Fibroblast of lung (primary cell): ENCODE measurements at regions not wholly inside any gene's neighbourhood (a gene's known extent, or its start where the extent isn't known, plus 50 kb on each side); places are given as distances from the start of the nearest gene placed in this dataset.

ENCODE experiments used
- EZH2 ChIP-seq: IDR thresholded peaks from 2 replicates; pipeline ENCODE4 v1.5.1; 2012; ENCODE audit warnings: low read length, control low read depth, mild to moderate bottlenecking; ENCODE audit errors: missing control alignments
- TF ChIP-seq, protein P1 (sequence below), 2 donors: IDR thresholded peaks in 1 of 2; conservative IDR thresholded peaks in 1 of 2; 1 replicate in 1 of 2; 2 replicates in 1 of 2; pipeline ENCODE4 v1.5.1; 2011 to 2012; ENCODE audit warnings: low read length in 2 of 2, control low read depth in 1 of 2, inconsistent platforms in 1 of 2, low read depth in 1 of 2, mild to moderate bottlenecking in 1 of 2

GRCh38 chrX:19179389-19179788, 57.1 kb upstream of the ADGRG2 start:
- TF ChIP-seq, protein P1, sequence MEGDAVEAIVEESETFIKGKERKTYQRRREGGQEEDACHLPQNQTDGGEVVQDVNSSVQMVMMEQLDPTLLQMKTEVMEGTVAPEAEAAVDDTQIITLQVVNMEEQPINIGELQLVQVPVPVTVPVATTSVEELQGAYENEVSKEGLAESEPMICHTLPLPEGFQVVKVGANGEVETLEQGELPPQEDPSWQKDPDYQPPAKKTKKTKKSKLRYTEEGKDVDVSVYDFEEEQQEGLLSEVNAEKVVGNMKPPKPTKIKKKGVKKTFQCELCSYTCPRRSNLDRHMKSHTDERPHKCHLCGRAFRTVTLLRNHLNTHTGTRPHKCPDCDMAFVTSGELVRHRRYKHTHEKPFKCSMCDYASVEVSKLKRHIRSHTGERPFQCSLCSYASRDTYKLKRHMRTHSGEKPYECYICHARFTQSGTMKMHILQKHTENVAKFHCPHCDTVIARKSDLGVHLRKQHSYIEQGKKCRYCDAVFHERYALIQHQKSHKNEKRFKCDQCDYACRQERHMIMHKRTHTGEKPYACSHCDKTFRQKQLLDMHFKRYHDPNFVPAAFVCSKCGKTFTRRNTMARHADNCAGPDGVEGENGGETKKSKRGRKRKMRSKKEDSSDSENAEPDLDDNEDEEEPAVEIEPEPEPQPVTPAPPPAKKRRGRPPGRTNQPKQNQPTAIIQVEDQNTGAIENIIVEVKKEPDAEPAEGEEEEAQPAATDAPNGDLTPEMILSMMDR (conservative IDR thresholded peaks at IDR 0.05 in 1 of 2, IDR thresholded peaks at IDR 0.05 in 1 of 2; ENCODE audit: low read depth in 1 of 2, low read length in 2 of 2), result no peak
- TF ChIP-seq EZH2, result no peak
